ENCODE measurements at regions not wholly inside any gene's neighbourhood (a gene's known extent, or its start where the extent isn't known, plus 50 kb on each side); places are given as distances from the start of the nearest gene placed in this dataset.

DNA sequence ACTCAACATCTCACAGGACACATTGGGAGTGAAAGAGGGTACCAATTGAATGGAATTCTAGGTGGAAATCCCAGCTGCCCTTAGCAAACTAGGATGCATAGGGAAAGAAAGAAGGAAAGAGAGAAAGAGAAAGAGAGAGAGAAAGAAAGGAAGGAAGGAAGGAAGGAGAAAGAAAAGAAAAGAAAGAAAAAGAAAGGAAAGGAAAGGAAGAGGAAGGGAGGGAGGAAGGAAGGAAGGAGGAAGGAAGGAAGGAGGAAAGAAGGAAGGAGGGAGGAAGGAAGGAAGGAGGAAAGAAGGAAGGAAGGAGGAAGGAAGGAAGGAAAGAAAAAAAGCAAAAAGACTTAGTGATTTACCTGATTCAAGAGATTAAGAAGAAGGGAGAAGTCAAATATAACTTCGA lies 143.9 kb downstream of the SS18 start:
- Mint-ChIP-seq H3K27me3 (ENCODE audit: unreplicated experiment) (no peaks in the 10 kb centered on the region), H3K4me3 (ENCODE audit: unreplicated experiment) (no peak overlapping the region), H3K4me1 (ENCODE audit: low read depth, unreplicated experiment) (no peaks in the 10 kb centered on the region), H3K27ac (ENCODE audit: unreplicated experiment) (no peak overlapping the region), H3K9me3 (ENCODE audit: unreplicated experiment) (no peaks in the 10 kb centered on the region), H3K36me3 (ENCODE audit: unreplicated experiment) (peaks cover 5% of the 10 kb centered on the region)
- no peak for DNase-seq
- TF ChIP-seq CTCF (IDR thresholded peaks at IDR 0.05; ENCODE audit: partially characterized antibody, unreplicated experiment), result no peak

- DNase-seq, result no peak
- H3K27ac Mint-ChIP-seq (ENCODE audit: unreplicated experiment), result no peak overlapping the region
- no peaks in the 10 kb centered on the region for H3K4me1 Mint-ChIP-seq (ENCODE audit: low read depth, unreplicated experiment)
- TF ChIP-seq CTCF (IDR thresholded peaks at IDR 0.05; ENCODE audit: partially characterized antibody, unreplicated experiment), result no peak
- H3K9me3 Mint-ChIP-seq (ENCODE audit: unreplicated experiment), result peaks cover 1% of the 10 kb centered on the region
- no peaks in the 10 kb centered on the region for H3K27me3 Mint-ChIP-seq (ENCODE audit: unreplicated experiment)
- no peaks in the 10 kb centered on the region for H3K36me3 Mint-ChIP-seq (ENCODE audit: unreplicated experiment)
- no peak overlapping the region for H3K4me3 Mint-ChIP-seq (ENCODE audit: unreplicated experiment)
Measured at GRCh38 chr18:25935356-25935755, 155.1 kb downstream of the SS18 start.

- Mint-ChIP-seq H3K4me3 (ENCODE audit: unreplicated experiment) (no peak overlapping the region), H3K9me3 (ENCODE audit: unreplicated experiment) (no peaks in the 10 kb centered on the region), H3K27me3 (ENCODE audit: unreplicated experiment) (no peaks in the 10 kb centered on the region), H3K4me1 (ENCODE audit: low read depth, unreplicated experiment) (no peaks in the 10 kb centered on the region), H3K27ac (ENCODE audit: unreplicated experiment) (no peak overlapping the region), H3K36me3 (ENCODE audit: unreplicated experiment) (peaks cover 4% of the 10 kb centered on the region)
- no peak for TF ChIP-seq CTCF (IDR thresholded peaks at IDR 0.05; ENCODE audit: partially characterized antibody, unreplicated experiment)
- no peak for DNase-seq
Measured at GRCh38 chr18:25931126-25931525, 159.3 kb downstream of the SS18 start.

DNA sequence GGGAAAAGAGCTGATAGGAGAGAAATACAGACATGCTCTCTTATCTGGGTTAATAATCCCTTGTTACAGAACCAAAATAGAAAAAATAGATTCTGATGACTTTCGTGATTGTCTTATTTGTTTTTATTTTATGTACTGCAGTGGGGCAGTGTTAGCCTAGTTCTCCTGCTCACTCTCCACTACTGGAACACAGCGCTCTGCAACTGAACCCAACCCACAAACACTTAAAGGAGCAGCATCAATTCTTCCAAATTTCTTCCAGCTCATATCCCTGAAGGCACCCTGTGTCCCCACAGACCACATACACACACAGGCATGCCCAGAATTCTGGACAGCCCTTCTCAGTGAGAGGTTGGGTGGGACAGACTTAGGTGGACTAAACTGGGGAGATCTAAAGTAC lies 160.6 kb downstream of the SS18 start:
- no peak overlapping the region for H3K4me3 Mint-ChIP-seq (ENCODE audit: unreplicated experiment)
- no peak for TF ChIP-seq CTCF (IDR thresholded peaks at IDR 0.05; ENCODE audit: partially characterized antibody, unreplicated experiment)
- DNase-seq, result no peak
- H3K9me3 Mint-ChIP-seq (ENCODE audit: unreplicated experiment), result no peaks in the 10 kb centered on the region
- H3K4me1 Mint-ChIP-seq (ENCODE audit: low read depth, unreplicated experiment), result no peaks in the 10 kb centered on the region
- no peaks in the 10 kb centered on the region for H3K27me3 Mint-ChIP-seq (ENCODE audit: unreplicated experiment)
- H3K36me3 Mint-ChIP-seq (ENCODE audit: unreplicated experiment), result peaks cover 4% of the 10 kb centered on the region
- no peak overlapping the region for H3K27ac Mint-ChIP-seq (ENCODE audit: unreplicated experiment)

DNA sequence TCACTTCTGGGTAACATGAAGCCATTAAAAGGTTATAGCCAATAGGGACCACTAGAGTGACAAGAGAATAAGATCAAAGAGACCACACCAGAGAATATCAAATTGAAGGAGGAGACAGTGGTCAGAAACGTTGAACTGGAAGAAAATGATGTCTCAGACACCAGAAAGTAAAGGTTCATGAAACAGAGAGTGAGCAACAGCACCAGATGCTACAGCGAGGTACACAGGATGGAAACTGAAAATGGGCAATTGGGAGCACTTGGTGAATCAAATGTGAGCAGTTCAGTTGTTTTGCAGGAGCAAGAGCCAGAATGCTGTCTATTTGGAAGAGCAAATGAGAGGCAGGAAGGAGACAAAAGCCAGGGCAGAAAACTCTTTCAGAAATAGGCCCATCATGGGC lies 162.6 kb downstream of the SS18 start:
- DNase-seq, result no peak
- H3K27me3 Mint-ChIP-seq (ENCODE audit: unreplicated experiment), result no peaks in the 10 kb centered on the region
- peaks cover 4% of the 10 kb centered on the region for H3K36me3 Mint-ChIP-seq (ENCODE audit: unreplicated experiment)
- H3K9me3 Mint-ChIP-seq (ENCODE audit: unreplicated experiment), result no peaks in the 10 kb centered on the region
- no peak overlapping the region for H3K4me3 Mint-ChIP-seq (ENCODE audit: unreplicated experiment)
- no peak for TF ChIP-seq CTCF (IDR thresholded peaks at IDR 0.05; ENCODE audit: partially characterized antibody, unreplicated experiment)
- H3K27ac Mint-ChIP-seq (ENCODE audit: unreplicated experiment), result no peak overlapping the region
- no peaks in the 10 kb centered on the region for H3K4me1 Mint-ChIP-seq (ENCODE audit: low read depth, unreplicated experiment)

All from glutamatergic neuron (in vitro differentiated cells).